MCF 10A (cell line): ENCODE measurements at regions not wholly inside any gene's neighbourhood (a gene's known extent, or its start where the extent isn't known, plus 50 kb on each side); places are given as distances from the start of the nearest gene placed in this dataset.

Experiments
- BruUV-seq: library from RNA; stranded (reverse); fragments of 400-500 nt; replicated peaks from 2 replicates; lab custom pipeline; 2021; lab: Mats Ljungman, UMichigan
- CTCF ChIA-PET: fragments of 300-600 bp; sonication (Branson Sonifier 250); formaldehyde crosslinking; extraction: SDS; loops from one replicate; lab custom pipeline; 2021; ENCODE audit warnings: antibody characterized with exemption, inconsistent platforms; lab: Yijun Ruan, JAX
- POLR2A ChIA-PET: fragments of 300-600, 350-650 bp; sonication (Branson Sonifier 250); formaldehyde crosslinking; extraction: SDS; loops from one replicate; lab custom pipeline; 2020; ENCODE audit warnings: antibody characterized with exemption, inconsistent platforms; lab: Yijun Ruan, JAX
- DNase-seq: peaks from one replicate; pipeline ENCODE4 v3.0.0-alpha.2; 2018; ENCODE audit not compliant: unreplicated experiment
- H3K27ac Mint-ChIP-seq: one replicate; pipeline ENCODE4 v1.8.0; 2022; ENCODE audit warnings: mild to moderate bottlenecking, low read depth, mixed read lengths; ENCODE audit not compliant: unreplicated experiment
- H3K27me3 Mint-ChIP-seq: one replicate; pipeline ENCODE4 v1.8.0; 2022; ENCODE audit warnings: mixed read lengths; ENCODE audit not compliant: insufficient read depth, unreplicated experiment
- H3K36me3 Mint-ChIP-seq: one replicate; pipeline ENCODE4 v1.8.0; 2022; ENCODE audit warnings: mild to moderate bottlenecking, moderate library complexity, mixed read lengths; ENCODE audit not compliant: insufficient read depth, unreplicated experiment
- H3K4me1 Mint-ChIP-seq: one replicate; pipeline ENCODE4 v1.8.0; 2022; ENCODE audit warnings: mixed read lengths; ENCODE audit not compliant: insufficient read depth, unreplicated experiment
- H3K4me3 Mint-ChIP-seq: one replicate; pipeline ENCODE4 v1.8.0; 2022; ENCODE audit warnings: mild to moderate bottlenecking, moderate library complexity, mixed read lengths; ENCODE audit not compliant: unreplicated experiment
- H3K9me3 Mint-ChIP-seq: one replicate; pipeline ENCODE4 v1.8.0; 2022; ENCODE audit warnings: mixed read lengths; ENCODE audit not compliant: unreplicated experiment
- CTCF ChIP-seq: fragments of 200-600 bp; IDR thresholded peaks from one replicate; pipeline ENCODE4 v1.8.0; 2022; ENCODE audit warnings: antibody characterized with exemption, mild to moderate bottlenecking; ENCODE audit not compliant: unreplicated experiment
- intact Hi-C: fragments of 100-400 bp; cut with micrococcal nuclease; formaldehyde crosslinking; loops from 2 replicates; pipeline ENCODE4 v1.14.1; 2022

- no peaks in the 10 kb centered on the region for H3K4me1 Mint-ChIP-seq
- POLR2A ChIA-PET, result no interaction called here
- CTCF ChIA-PET, result no interaction called here
- no peak overlapping the region for H3K4me3 Mint-ChIP-seq
- intact Hi-C loops, result no loop called here
- no peak for TF ChIP-seq CTCF
- BruUV-seq, result no TSS peak
- H3K27ac Mint-ChIP-seq, result no peak overlapping the region
- peaks cover 7% of the 10 kb centered on the region for H3K9me3 Mint-ChIP-seq
- DNase-seq, result no peak
- no peaks in the 10 kb centered on the region for H3K27me3 Mint-ChIP-seq
- H3K36me3 Mint-ChIP-seq, result no peaks in the 10 kb centered on the region
Observed at GRCh38 chr6:16912756-16913155, 151.5 kb upstream of the ATXN1 start.

- CTCF ChIA-PET, result no interaction called here
- no TSS peak for BruUV-seq
- DNase-seq, result no peak
- peaks cover 11% of the 10 kb centered on the region for H3K27me3 Mint-ChIP-seq
- H3K36me3 Mint-ChIP-seq, result no peaks in the 10 kb centered on the region
- no peak for TF ChIP-seq CTCF
- intact Hi-C loops, result no loop called here
- no peak overlapping the region for H3K27ac Mint-ChIP-seq
- H3K4me3 Mint-ChIP-seq, result no peak overlapping the region
- peaks cover 7% of the 10 kb centered on the region for H3K9me3 Mint-ChIP-seq
- POLR2A ChIA-PET, result interaction anchor here (0.7 to 2.0 kb wide), 3 partner anchors 9 to 24 kb away, joined by 3 to 5 read pairs (median 3); no protein-coding TSS in a partner anchor
- no peaks in the 10 kb centered on the region for H3K4me1 Mint-ChIP-seq
Observed at GRCh38 chr6:16911088-16911487, 149.8 kb upstream of the ATXN1 start.

- no peak overlapping the region for H3K4me3 Mint-ChIP-seq
- H3K27me3 Mint-ChIP-seq, result peaks cover 24% of the 10 kb centered on the region
- POLR2A ChIA-PET, result interaction anchor here (0.7 to 2.4 kb wide), 3 partner anchors 9 to 675 kb away, joined by 3 to 9 read pairs (median 3); no protein-coding TSS in a partner anchor
- H3K27ac Mint-ChIP-seq, result no peak overlapping the region
- CTCF ChIA-PET, result interaction anchor here (0.6 kb wide), 2 partner anchors 51 to 96 kb away, joined by 3 read pairs; no protein-coding TSS in a partner anchor
- H3K4me1 Mint-ChIP-seq, result no peaks in the 10 kb centered on the region
- H3K9me3 Mint-ChIP-seq, result peaks cover 7% of the 10 kb centered on the region
- BruUV-seq, result no TSS peak
- H3K36me3 Mint-ChIP-seq, result no peaks in the 10 kb centered on the region
- TF ChIP-seq CTCF, result no peak
- peak; percentile 16 for DNase-seq
- intact Hi-C loops, result no loop called here
Observed at GRCh38 chr6:16909658-16910360, 148.5 kb upstream of the ATXN1 start.

- no peak for DNase-seq
- Mint-ChIP-seq H3K4me3 (no peak overlapping the region), H3K4me1 (no peaks in the 10 kb centered on the region), H3K27me3 (peaks cover 31% of the 10 kb centered on the region), H3K27ac (no peak overlapping the region), H3K9me3 (no peaks in the 10 kb centered on the region), H3K36me3 (no peaks in the 10 kb centered on the region)
- POLR2A ChIA-PET, result interaction anchor here (1.1 to 2.4 kb wide), 2 partner anchors 11 to 13 kb away, joined by 3 to 9 read pairs; no protein-coding TSS in a partner anchor
- BruUV-seq, result no TSS peak
- intact Hi-C loops, result no loop called here
- no peak for TF ChIP-seq CTCF
- CTCF ChIA-PET, result interaction anchor here (0.6 kb wide), 1 partner anchor 12 kb away, joined by 3 read pairs; no protein-coding TSS in a partner anchor
Observed at GRCh38 chr6:16907991-16908390, 146.7 kb upstream of the ATXN1 start.
